SK-N-SH (cell line): ENCODE measurements at regions not wholly inside any gene's neighbourhood (a gene's known extent, or its start where the extent isn't known, plus 50 kb on each side); places are given as distances from the start of the nearest gene placed in this dataset.

Source experiments
- CTCF ChIA-PET: fragments of 300-600, 350-600 bp; formaldehyde crosslinking; extraction: SDS; loops from one replicate; lab custom pipeline; 2021; lab: Yijun Ruan, JAX
- POLR2A ChIA-PET: fragments of 350-600 bp; sonication (Branson Sonifier 250); formaldehyde crosslinking; extraction: SDS; loops from one replicate; lab custom pipeline; 2020; ENCODE audit warnings: antibody characterized with exemption, inconsistent platforms; lab: Yijun Ruan, JAX
- DNase-seq: peaks from one replicate; pipeline ENCODE4 v3.0.0; 2012
- H2AFZ ChIP-seq: fragments of 200-600 bp; sonication (generic); 2 replicates; pipeline ENCODE4 v1.8.1; 2016; ENCODE audit warnings: antibody characterized with exemption, mild to moderate bottlenecking, low read depth
- H3F3A ChIP-seq: fragments of 200-600 bp; sonication (generic); replicated peaks from 2 replicates; pipeline ENCODE3; 2016; ENCODE audit warnings: antibody characterized with exemption, mild to moderate bottlenecking; ENCODE audit not compliant: insufficient read depth
- H3K27ac ChIP-seq, 2 experiments: fragments of 200-500 bp in 1 of 2; fragments of 200-600 bp in 1 of 2; sonication (Bioruptor generic) in 1 of 2; sonication (generic), shearing (Covaris generic) in 1 of 2; 2 replicates each; pipeline versions ENCODE4 v1.5.1 to v1.6.1; 2014 to 2016; ENCODE audit warnings: low read depth in 2 of 2, inconsistent platforms in 1 of 2, low read length in 1 of 2, mild to moderate bottlenecking in 1 of 2, mixed read lengths in 1 of 2
- H3K27me3 ChIP-seq: fragments of 200-600 bp; sonication (generic), shearing (Covaris generic); 2 replicates; pipeline ENCODE4 v1.6.1; 2016; ENCODE audit warnings: mixed run types; ENCODE audit not compliant: insufficient read depth
- H3K36me3 ChIP-seq, 2 experiments: fragments of 200-500 bp in 1 of 2; fragments of 200-600 bp in 1 of 2; sonication (Bioruptor generic) in 1 of 2; sonication (generic) in 1 of 2; replicated peaks in 1 of 2; 2 replicates each; pipeline versions ENCODE3 to v1.5.1; 2014 to 2016; ENCODE audit warnings: low read length in 1 of 2, mild to moderate bottlenecking in 1 of 2; ENCODE audit not compliant: insufficient read depth in 2 of 2, control insufficient read depth in 1 of 2
- H3K4me1 ChIP-seq, 2 experiments: fragments of 200-500 bp in 1 of 2; fragments of 200-600 bp in 1 of 2; sonication (Bioruptor generic) in 1 of 2; sonication (generic), shearing (Covaris generic) in 1 of 2; 2 replicates each; pipeline versions ENCODE4 v1.5.1 to v1.6.1; 2014 to 2016; ENCODE audit warnings: low read depth in 1 of 2, low read length in 1 of 2, mixed run types in 1 of 2; ENCODE audit not compliant: insufficient read depth in 2 of 2, control insufficient read depth in 1 of 2
- H3K4me2 ChIP-seq: fragments of 200-600 bp; sonication (generic), shearing (Covaris generic); 2 replicates; pipeline ENCODE4 v1.6.1; 2017; ENCODE audit warnings: mixed run types
- H3K4me3 ChIP-seq, 2 experiments: fragments of 200-500 bp in 1 of 2; fragments of 200-600 bp in 1 of 2; sonication (Bioruptor generic) in 1 of 2; sonication (generic), shearing (Covaris generic) in 1 of 2; 2 replicates each; pipeline versions ENCODE4 v1.5.1 to v1.8.1; 2014 to 2016; ENCODE audit warnings: low read depth in 2 of 2, inconsistent platforms in 1 of 2, low read length in 1 of 2, mild to moderate bottlenecking in 1 of 2, mixed read lengths in 1 of 2, moderate library complexity in 1 of 2
- H3K79me2 ChIP-seq: fragments of 200-600 bp; sonication (generic); 2 replicates; pipeline ENCODE4 v1.8.1; 2017; ENCODE audit warnings: mild to moderate bottlenecking; ENCODE audit not compliant: insufficient read depth
- H3K9ac ChIP-seq: fragments of 200-600 bp; sonication (generic); 2 replicates; pipeline ENCODE4 v1.6.1; 2017; ENCODE audit warnings: mixed run types
- H3K9me2 ChIP-seq: fragments of 200-600 bp; sonication (generic); 2 replicates; pipeline ENCODE4 v1.6.1; 2017; ENCODE audit warnings: mixed run types
- H3K9me3 ChIP-seq: fragments of 200-600 bp; sonication (generic); 2 replicates; pipeline ENCODE4 v1.6.1; 2017; ENCODE audit warnings: mixed run types, mild to moderate bottlenecking, moderate library complexity
- H4K20me1 ChIP-seq: fragments of 200-600 bp; sonication (generic); 2 replicates; pipeline ENCODE4 v1.6.1; 2017; ENCODE audit warnings: mild to moderate bottlenecking, mixed run types; ENCODE audit not compliant: insufficient read depth
- CTCF ChIP-seq: fragments of 200-600 bp; sonication (generic); IDR thresholded peaks from 2 replicates; pipeline ENCODE4 v1.6.1; 2017; ENCODE audit warnings: antibody characterized with exemption, mild to moderate bottlenecking, moderate library complexity
- FOXJ3 ChIP-seq: sonication (generic); formaldehyde crosslinking; IDR thresholded peaks from 2 replicates; pipeline ENCODE4 v1.5.1; 2020; ENCODE audit warnings: mild to moderate bottlenecking, missing genetic modification reagents
- FOXM1 ChIP-seq: IDR thresholded peaks from 2 replicates; pipeline ENCODE4 v1.4.0; 2012; ENCODE audit warnings: low read depth, mild to moderate bottlenecking
- GABPA ChIP-seq: IDR thresholded peaks from 2 replicates; pipeline ENCODE4 v1.4.0; 2012; ENCODE audit warnings: low read depth, mild to moderate bottlenecking
- GATA2 ChIP-seq: sonication (generic); formaldehyde crosslinking; IDR thresholded peaks from 2 replicates; pipeline ENCODE4 v1.5.0; 2020; ENCODE audit warnings: mild to moderate bottlenecking, missing genetic modification reagents
- RAD21 ChIP-seq: IDR thresholded peaks from 2 replicates; pipeline ENCODE4 v1.6.1; 2012; ENCODE audit warnings: mild to moderate bottlenecking, low read length
- RCOR1 ChIP-seq: fragments of 150-350 bp; IDR thresholded peaks from 2 replicates; pipeline ENCODE4 v1.6.1; 2017; ENCODE audit warnings: antibody characterized with exemption, low read length
- RFX5 ChIP-seq: IDR thresholded peaks from 2 replicates; pipeline ENCODE4 v1.6.1; 2012; ENCODE audit warnings: mild to moderate bottlenecking, improper control_type of control experiment, low read length
- SIN3A ChIP-seq: IDR thresholded peaks from 2 replicates; pipeline ENCODE4 v1.6.1; 2012; ENCODE audit warnings: low read depth, mild to moderate bottlenecking, low read length, moderate library complexity, borderline replicate concordance
- SMC3 ChIP-seq: IDR thresholded peaks from 2 replicates; pipeline ENCODE4 v1.6.1; 2012; ENCODE audit warnings: low read depth, low read length, improper control_type of control experiment
- USF1 ChIP-seq: IDR thresholded peaks from 2 replicates; pipeline ENCODE4 v1.4.0; 2012; ENCODE audit warnings: low read depth, borderline replicate concordance
- USF2 ChIP-seq: fragments of 150-350 bp; IDR thresholded peaks from 2 replicates; pipeline ENCODE4 v1.6.1; 2017; ENCODE audit warnings: antibody characterized with exemption, low read length, low read depth, borderline replicate concordance
- YY1 ChIP-seq: IDR thresholded peaks from 2 replicates; pipeline ENCODE4 v1.4.0; 2012; ENCODE audit warnings: low read depth, mild to moderate bottlenecking
- ZBTB33 ChIP-seq: IDR thresholded peaks from 2 replicates; pipeline ENCODE4 v1.4.0; 2012; ENCODE audit warnings: low read depth, borderline replicate concordance
- TF ChIP-seq, protein P1 (sequence below): IDR thresholded peaks from 2 replicates; pipeline ENCODE4 v1.6.1; 2012; ENCODE audit warnings: mild to moderate bottlenecking, low read depth, low read length, moderate library complexity
- TF ChIP-seq, protein P2 (sequence below): fragments of 150-350 bp; IDR thresholded peaks from 2 replicates; pipeline ENCODE4 v1.6.1; 2016; ENCODE audit warnings: mild to moderate bottlenecking, low read depth, low read length

- TF ChIP-seq, protein P1, sequence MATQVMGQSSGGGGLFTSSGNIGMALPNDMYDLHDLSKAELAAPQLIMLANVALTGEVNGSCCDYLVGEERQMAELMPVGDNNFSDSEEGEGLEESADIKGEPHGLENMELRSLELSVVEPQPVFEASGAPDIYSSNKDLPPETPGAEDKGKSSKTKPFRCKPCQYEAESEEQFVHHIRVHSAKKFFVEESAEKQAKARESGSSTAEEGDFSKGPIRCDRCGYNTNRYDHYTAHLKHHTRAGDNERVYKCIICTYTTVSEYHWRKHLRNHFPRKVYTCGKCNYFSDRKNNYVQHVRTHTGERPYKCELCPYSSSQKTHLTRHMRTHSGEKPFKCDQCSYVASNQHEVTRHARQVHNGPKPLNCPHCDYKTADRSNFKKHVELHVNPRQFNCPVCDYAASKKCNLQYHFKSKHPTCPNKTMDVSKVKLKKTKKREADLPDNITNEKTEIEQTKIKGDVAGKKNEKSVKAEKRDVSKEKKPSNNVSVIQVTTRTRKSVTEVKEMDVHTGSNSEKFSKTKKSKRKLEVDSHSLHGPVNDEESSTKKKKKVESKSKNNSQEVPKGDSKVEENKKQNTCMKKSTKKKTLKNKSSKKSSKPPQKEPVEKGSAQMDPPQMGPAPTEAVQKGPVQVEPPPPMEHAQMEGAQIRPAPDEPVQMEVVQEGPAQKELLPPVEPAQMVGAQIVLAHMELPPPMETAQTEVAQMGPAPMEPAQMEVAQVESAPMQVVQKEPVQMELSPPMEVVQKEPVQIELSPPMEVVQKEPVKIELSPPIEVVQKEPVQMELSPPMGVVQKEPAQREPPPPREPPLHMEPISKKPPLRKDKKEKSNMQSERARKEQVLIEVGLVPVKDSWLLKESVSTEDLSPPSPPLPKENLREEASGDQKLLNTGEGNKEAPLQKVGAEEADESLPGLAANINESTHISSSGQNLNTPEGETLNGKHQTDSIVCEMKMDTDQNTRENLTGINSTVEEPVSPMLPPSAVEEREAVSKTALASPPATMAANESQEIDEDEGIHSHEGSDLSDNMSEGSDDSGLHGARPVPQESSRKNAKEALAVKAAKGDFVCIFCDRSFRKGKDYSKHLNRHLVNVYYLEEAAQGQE, result no peak
- no peak for TF ChIP-seq GABPA
Measured at GRCh38 chr3:99485286-99485685, 153.1 kb upstream of the COL8A1 start (continued).

GRCh38 chr3:99484871-99485270 is 153.5 kb upstream of the COL8A1 start:
- ChIA-PET CTCF (no interaction called here), POLR2A (no interaction called here)
- Histone ChIP-seq H2AFZ (no peak overlapping the region), H4K20me1 (no peaks in the 10 kb centered on the region), H3K9me2 (no peaks in the 10 kb centered on the region), H3K4me3 (no peak overlapping the region), H3K27ac (no peak overlapping the region), H3K4me2 (no peak overlapping the region), H3K9me3 (peaks cover 19% of the 10 kb centered on the region; the same call in 1 of the 2 replicates), H3K4me1 (no peaks in the 10 kb centered on the region; a peak in 1 of 4 replicates), H3F3A (no peaks in the 10 kb centered on the region), H3K79me2 (no peaks in the 10 kb centered on the region), H3K27me3 (no peaks in the 10 kb centered on the region), H3K9ac (no peak overlapping the region), H3K36me3 (no peaks in the 10 kb centered on the region)
- TF ChIP-seq RAD21, result no peak
- TF ChIP-seq ZBTB33, result no peak
- no peak for TF ChIP-seq SMC3
- no peak for TF ChIP-seq CTCF
- no peak for TF ChIP-seq GATA2 (CRISPR knock-in tag)
- no peak for DNase-seq

DNA sequence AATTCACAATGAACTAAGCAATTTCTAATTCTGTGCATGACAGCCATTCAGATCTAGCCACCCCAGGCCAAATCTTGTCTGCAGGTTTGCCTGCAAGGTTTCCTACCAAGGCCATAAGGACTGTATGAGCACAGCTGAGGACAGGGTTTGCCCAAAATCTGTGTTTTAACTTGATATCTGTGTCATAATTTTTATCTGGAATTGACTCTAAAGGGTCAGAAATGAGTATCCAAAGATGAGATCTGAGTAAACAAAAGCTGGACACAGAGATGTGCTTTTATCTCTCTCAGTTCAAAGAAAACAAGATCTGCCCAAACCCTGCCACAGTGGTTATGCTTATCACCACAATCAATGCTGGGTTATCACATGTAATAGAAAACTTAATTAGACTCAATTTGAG is 154.6 kb upstream of the COL8A1 start:
- Histone ChIP-seq H3K27me3 (no peaks in the 10 kb centered on the region), H3K9me2 (no peaks in the 10 kb centered on the region), H3F3A (no peaks in the 10 kb centered on the region), H3K4me2 (no peak overlapping the region), H4K20me1 (no peaks in the 10 kb centered on the region), H3K79me2 (no peaks in the 10 kb centered on the region), H3K9ac (no peak overlapping the region), H3K9me3 (peaks cover 17% of the 10 kb centered on the region; the same call in 1 of the 2 replicates), H3K36me3 (no peaks in the 10 kb centered on the region), H3K4me3 (no peak overlapping the region), H3K4me1 (no peaks in the 10 kb centered on the region; a peak in 1 of 4 replicates), H2AFZ (no peak overlapping the region), H3K27ac (no peak overlapping the region)
- no peak for DNase-seq
- POLR2A ChIA-PET, result no interaction called here
- CTCF ChIA-PET, result interaction anchor here (0.7 kb wide), 1 partner anchor 38 kb away, joined by 3 read pairs; no protein-coding TSS in a partner anchor
- TF ChIP-seq SIN3A, result no peak
- TF ChIP-seq RCOR1, result no peak
- TF ChIP-seq YY1, result no peak
- no peak for TF ChIP-seq FOXM1
- TF ChIP-seq RFX5, result no peak
- no peak for TF ChIP-seq USF2
- TF ChIP-seq FOXJ3 (CRISPR knock-in tag), result no peak
- TF ChIP-seq USF1, result no peak
- TF ChIP-seq, protein P2, sequence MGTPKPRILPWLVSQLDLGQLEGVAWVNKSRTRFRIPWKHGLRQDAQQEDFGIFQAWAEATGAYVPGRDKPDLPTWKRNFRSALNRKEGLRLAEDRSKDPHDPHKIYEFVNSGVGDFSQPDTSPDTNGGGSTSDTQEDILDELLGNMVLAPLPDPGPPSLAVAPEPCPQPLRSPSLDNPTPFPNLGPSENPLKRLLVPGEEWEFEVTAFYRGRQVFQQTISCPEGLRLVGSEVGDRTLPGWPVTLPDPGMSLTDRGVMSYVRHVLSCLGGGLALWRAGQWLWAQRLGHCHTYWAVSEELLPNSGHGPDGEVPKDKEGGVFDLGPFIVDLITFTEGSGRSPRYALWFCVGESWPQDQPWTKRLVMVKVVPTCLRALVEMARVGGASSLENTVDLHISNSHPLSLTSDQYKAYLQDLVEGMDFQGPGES, result no peak
